ENCODE measurements at regions not wholly inside any gene's neighbourhood (a gene's known extent, or its start where the extent isn't known, plus 50 kb on each side); places are given as distances from the start of the nearest gene placed in this dataset.

DNA sequence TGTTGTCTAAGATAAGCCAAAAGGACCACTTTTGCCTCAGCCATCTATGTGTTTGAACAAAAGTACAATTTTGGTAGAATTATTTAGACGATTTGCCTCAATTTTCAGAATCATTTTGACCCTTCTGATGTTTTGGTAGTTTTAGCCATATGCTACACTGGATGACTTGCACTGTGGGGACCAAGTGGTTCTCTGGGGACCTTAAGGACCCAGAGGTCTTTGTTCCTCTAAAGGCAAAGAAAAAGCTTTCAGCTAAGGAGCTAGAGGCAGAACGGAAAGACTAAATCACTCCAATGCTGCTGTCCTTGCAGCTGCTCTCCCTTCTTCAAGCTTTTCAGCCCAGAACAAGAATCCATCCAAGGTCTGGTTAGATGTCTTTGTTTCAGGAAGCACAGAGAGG, 51.0 kb upstream of the APC start:
- Histone ChIP-seq H3K9me3 (no peaks in the 10 kb centered on the region), H3K27ac (no peak overlapping the region), H3K36me3 (no peaks in the 10 kb centered on the region), H3K4me1 (replicated peaks) (no peaks in the 10 kb centered on the region), H3K4me3 (no peak overlapping the region), H3K27me3 (replicated peaks; ENCODE audit: insufficient read depth) (no peaks in the 10 kb centered on the region)
- no peak for DNase-seq (ENCODE audit: low spot score)
- TF ChIP-seq POLR2A (IDR thresholded peaks at IDR 0.05) (no peak), POLR2AphosphoS5 (IDR thresholded peaks at IDR 0.05) (no peak)
- intact Hi-C loops (cut with DNase I): no loop called here
- WGBS: 88% methylated on average over 2 of the region's 2 CpGs

DNA sequence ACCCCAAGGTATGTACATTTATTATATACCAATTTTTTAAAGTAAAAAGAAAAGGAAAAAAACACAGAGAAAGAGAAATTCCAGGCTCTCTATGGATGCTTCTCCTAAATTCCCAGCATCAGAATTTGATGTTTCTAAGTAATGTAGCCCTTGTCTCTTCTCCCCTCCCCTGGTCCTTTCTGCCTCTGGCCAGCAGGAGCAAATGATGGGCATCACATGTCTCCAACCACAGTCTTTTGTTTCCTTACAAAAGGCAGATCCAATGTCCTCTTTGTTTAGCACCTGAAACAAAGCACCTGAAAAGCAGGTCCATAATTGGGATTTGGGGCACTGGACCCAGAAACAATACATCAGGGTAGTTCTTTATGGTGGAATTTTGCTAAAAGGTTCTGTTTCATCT, 50.4 kb upstream of the APC start:
- no peaks in the 10 kb centered on the region for H3K36me3 ChIP-seq
- no peak overlapping the region for H3K27ac ChIP-seq
- no peaks in the 10 kb centered on the region for H3K27me3 ChIP-seq (replicated peaks; ENCODE audit: insufficient read depth)
- no peaks in the 10 kb centered on the region for H3K4me1 ChIP-seq (replicated peaks)
- TF ChIP-seq POLR2AphosphoS5 (IDR thresholded peaks at IDR 0.05): no peak
- TF ChIP-seq, protein P1, sequence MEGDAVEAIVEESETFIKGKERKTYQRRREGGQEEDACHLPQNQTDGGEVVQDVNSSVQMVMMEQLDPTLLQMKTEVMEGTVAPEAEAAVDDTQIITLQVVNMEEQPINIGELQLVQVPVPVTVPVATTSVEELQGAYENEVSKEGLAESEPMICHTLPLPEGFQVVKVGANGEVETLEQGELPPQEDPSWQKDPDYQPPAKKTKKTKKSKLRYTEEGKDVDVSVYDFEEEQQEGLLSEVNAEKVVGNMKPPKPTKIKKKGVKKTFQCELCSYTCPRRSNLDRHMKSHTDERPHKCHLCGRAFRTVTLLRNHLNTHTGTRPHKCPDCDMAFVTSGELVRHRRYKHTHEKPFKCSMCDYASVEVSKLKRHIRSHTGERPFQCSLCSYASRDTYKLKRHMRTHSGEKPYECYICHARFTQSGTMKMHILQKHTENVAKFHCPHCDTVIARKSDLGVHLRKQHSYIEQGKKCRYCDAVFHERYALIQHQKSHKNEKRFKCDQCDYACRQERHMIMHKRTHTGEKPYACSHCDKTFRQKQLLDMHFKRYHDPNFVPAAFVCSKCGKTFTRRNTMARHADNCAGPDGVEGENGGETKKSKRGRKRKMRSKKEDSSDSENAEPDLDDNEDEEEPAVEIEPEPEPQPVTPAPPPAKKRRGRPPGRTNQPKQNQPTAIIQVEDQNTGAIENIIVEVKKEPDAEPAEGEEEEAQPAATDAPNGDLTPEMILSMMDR (IDR thresholded peaks at IDR 0.05): no peak
- TF ChIP-seq POLR2A (IDR thresholded peaks at IDR 0.05): no peak
- no peak overlapping the region for H3K4me3 ChIP-seq
- no peaks in the 10 kb centered on the region for H3K9me3 ChIP-seq
- no peak for DNase-seq (ENCODE audit: low spot score)
- intact Hi-C loops (cut with DNase I): no loop called here

Data from prostate gland (tissue), 2 donors.